H1 (cell line): ENCODE measurements at regions not wholly inside any gene's neighbourhood (a gene's known extent, or its start where the extent isn't known, plus 50 kb on each side); places are given as distances from the start of the nearest gene placed in this dataset.

Source experiments
- CTCF ChIA-PET: fragments of 300-600 bp; sonication (Branson Sonifier 250); formaldehyde crosslinking; loops from one replicate; lab custom pipeline; 2021; ENCODE audit not compliant: partially characterized antibody; lab: Charles Lee
- POLR2A ChIA-PET: fragments of 300-600 bp; sonication (Branson Sonifier 250); formaldehyde crosslinking; loops from one replicate; lab custom pipeline; 2021; ENCODE audit warnings: inconsistent platforms; ENCODE audit not compliant: partially characterized antibody; lab: Charles Lee
- DNase-seq, 2 experiments: peaks; one replicate each; pipeline versions ENCODE4 v3.0.0 to v3.0.0-alpha.2; 2010 to 2022; ENCODE audit warnings: low spot score in 2 of 2, low read depth in 1 of 2, mixed read lengths in 1 of 2
- FAIRE-seq: peaks from 2 replicates; lab custom pipeline; 2011; peaks lifted over from hg19 to GRCh38; lab: Jason Lieb, UNC
- H2AFZ ChIP-seq: 2 replicates; pipeline ENCODE4 v1.8.1; 2012; ENCODE audit warnings: low read length, inconsistent platforms
- H2AK5ac ChIP-seq: 2 replicates; pipeline ENCODE4 v1.6.1; 2013; ENCODE audit warnings: low read depth, low read length
- H2BK120ac ChIP-seq: replicated peaks from 2 replicates; pipeline ENCODE3; 2013; ENCODE audit warnings: low read depth, low read length, inconsistent platforms
- H2BK12ac ChIP-seq: 2 replicates; pipeline ENCODE4 v1.6.1; 2013; ENCODE audit warnings: low read depth, low read length
- H2BK15ac ChIP-seq: 2 replicates; pipeline ENCODE4 v1.6.1; 2013; ENCODE audit warnings: low read length
- H2BK20ac ChIP-seq: 2 replicates; pipeline ENCODE4 v1.6.1; 2013; ENCODE audit warnings: low read length
- H2BK5ac ChIP-seq: 2 replicates; pipeline ENCODE4 v1.6.1; 2013; ENCODE audit warnings: low read depth, low read length
- H3K14ac ChIP-seq: 2 replicates; pipeline ENCODE4 v1.6.1; 2013; ENCODE audit warnings: inconsistent platforms; ENCODE audit not compliant: insufficient read length
- H3K18ac ChIP-seq: 2 replicates; pipeline ENCODE4 v1.6.1; 2013; ENCODE audit warnings: low read length; ENCODE audit errors: extremely low read depth
- H3K23ac ChIP-seq: 2 replicates; pipeline ENCODE4 v1.6.1; 2013; ENCODE audit warnings: inconsistent platforms; ENCODE audit not compliant: insufficient read length
- H3K23me2 ChIP-seq: 2 replicates; pipeline ENCODE4 v1.6.1; 2013; ENCODE audit warnings: low read depth, low read length
- H3K27ac ChIP-seq: 2 replicates; pipeline ENCODE4 v1.6.1; 2011; ENCODE audit warnings: low read depth, low read length, inconsistent platforms
- H3K27me3 ChIP-seq, 4 experiments: replicated peaks in 1 of 4; 1 replicate in 1 of 4; 2 replicates in 3 of 4; pipeline versions ENCODE4 v1.6.1 to v1.8.1; 2011 to 2013; ENCODE audit warnings: low read length in 3 of 4, mild to moderate bottlenecking in 3 of 4, inconsistent platforms in 2 of 4, mixed read lengths in 2 of 4, moderate library complexity in 1 of 4; ENCODE audit not compliant: control insufficient read depth in 3 of 4, insufficient read depth in 3 of 4; ENCODE audit errors: extremely low read depth in 1 of 4
- H3K36me3 ChIP-seq, 4 experiments: 2 replicates each; pipeline versions ENCODE4 v1.6.1 to v1.8.1; 2011 to 2013; ENCODE audit warnings: mild to moderate bottlenecking in 4 of 4, low read length in 3 of 4, moderate library complexity in 2 of 4, control low read depth in 1 of 4, inconsistent platforms in 1 of 4; ENCODE audit not compliant: insufficient read depth in 4 of 4, control insufficient read depth in 2 of 4
- H3K4ac ChIP-seq: replicated peaks from 2 replicates; pipeline ENCODE3; 2013; ENCODE audit warnings: low read length, low read depth, mixed read lengths, inconsistent platforms; ENCODE audit not compliant: insufficient read length
- H3K4me1 ChIP-seq, 4 experiments: replicated peaks in 1 of 4; 1 replicate in 1 of 4; 2 replicates in 3 of 4; pipeline versions ENCODE4 v1.6.1 to v1.8.1; 2011 to 2013; ENCODE audit warnings: low read length in 3 of 4, inconsistent platforms in 2 of 4, mixed read lengths in 1 of 4; ENCODE audit not compliant: insufficient read depth in 4 of 4, control insufficient read depth in 3 of 4
- H3K4me2 ChIP-seq, 2 experiments: 2 replicates each; pipeline versions ENCODE4 v1.6.1 to v1.8.1; 2011 to 2013; ENCODE audit warnings: low read depth in 2 of 2, low read length in 2 of 2, control low read depth in 1 of 2, inconsistent platforms in 1 of 2, mild to moderate bottlenecking in 1 of 2; ENCODE audit not compliant: insufficient read depth in 1 of 2
- H3K4me3 ChIP-seq, 4 experiments: fragments of 200-600, 300-600 bp in 1 of 4; sonication (generic), shearing (Covaris generic), sonication (Bioruptor Twin) in 1 of 4; 2 replicates each; pipeline versions ENCODE4 v1.5.1 to v1.8.1; 2011 to 2016; ENCODE audit warnings: low read length in 4 of 4, low read depth in 3 of 4, control low read depth in 2 of 4, inconsistent platforms in 2 of 4, mild to moderate bottlenecking in 2 of 4, mixed read lengths in 1 of 4, moderate library complexity in 1 of 4; ENCODE audit not compliant: insufficient read depth in 2 of 4; ENCODE audit errors: extremely low read depth in 1 of 4
- H3K56ac ChIP-seq: replicated peaks from 2 replicates; pipeline ENCODE3; 2013; ENCODE audit warnings: low read depth, mild to moderate bottlenecking, mixed read lengths, low read length, inconsistent platforms; ENCODE audit not compliant: insufficient read length
- H3K79me1 ChIP-seq: 2 replicates; pipeline ENCODE4 v1.6.1; 2013; ENCODE audit warnings: low read depth, low read length, control low read depth
- H3K79me2 ChIP-seq, 2 experiments: 2 replicates each; pipeline versions ENCODE4 v1.6.1 to v1.8.1; 2012 to 2013; ENCODE audit warnings: low read length in 2 of 2, mild to moderate bottlenecking in 2 of 2, inconsistent platforms in 1 of 2; ENCODE audit not compliant: insufficient read depth in 2 of 2, control insufficient read depth in 1 of 2
- H3K9ac ChIP-seq, 4 experiments: replicated peaks in 1 of 4; 1 replicate in 1 of 4; 2 replicates in 3 of 4; pipeline versions ENCODE4 v1.6.1 to v1.8.1; 2011 to 2013; ENCODE audit warnings: low read depth in 3 of 4, low read length in 3 of 4, control low read depth in 2 of 4, mild to moderate bottlenecking in 2 of 4, moderate library complexity in 2 of 4, inconsistent platforms in 1 of 4; ENCODE audit errors: extremely low read depth in 1 of 4
- H3K9me3 ChIP-seq, 2 experiments: 2 replicates each; pipeline versions ENCODE4 v1.6.1 to v1.8.1; 2012 to 2013; ENCODE audit warnings: mild to moderate bottlenecking in 2 of 2, moderate library complexity in 2 of 2, control low read depth in 1 of 2, inconsistent platforms in 1 of 2, low read depth in 1 of 2, low read length in 1 of 2, mixed read lengths in 1 of 2; ENCODE audit not compliant: insufficient read depth in 2 of 2
- H4K20me1 ChIP-seq, 2 experiments: replicated peaks in 1 of 2; 2 replicates each; pipeline versions ENCODE3 to v1.8.1; 2011 to 2013; ENCODE audit warnings: inconsistent platforms in 2 of 2, low read length in 2 of 2, mild to moderate bottlenecking in 1 of 2; ENCODE audit not compliant: insufficient read depth in 2 of 2, control insufficient read depth in 1 of 2
- H4K5ac ChIP-seq: 2 replicates; pipeline ENCODE4 v1.6.1; 2013; ENCODE audit warnings: low read length, low read depth, mixed read lengths, inconsistent platforms; ENCODE audit not compliant: insufficient read length
- H4K8ac ChIP-seq: 2 replicates; pipeline ENCODE4 v1.8.0; 2013; ENCODE audit warnings: mild to moderate bottlenecking, moderate library complexity, low read length, inconsistent platforms; ENCODE audit not compliant: insufficient read depth; ENCODE audit errors: extremely low read depth
- H4K91ac ChIP-seq: replicated peaks from 2 replicates; pipeline ENCODE3; 2013; ENCODE audit warnings: low read length, mixed read lengths, inconsistent platforms; ENCODE audit not compliant: insufficient read length
- BACH1 ChIP-seq: IDR thresholded peaks from 2 replicates; pipeline ENCODE4 v1.6.1; 2012; ENCODE audit warnings: low read length, improper control_type of control experiment
- BCL11A ChIP-seq, 2 experiments: IDR thresholded peaks; one replicate each; pipeline ENCODE4 v1.6.1; 2011; ENCODE audit warnings: low read depth in 2 of 2, low read length in 2 of 2, mild to moderate bottlenecking in 2 of 2
- FOSL1 ChIP-seq: IDR thresholded peaks from 2 replicates; pipeline ENCODE4 v1.6.1; 2011; ENCODE audit warnings: mild to moderate bottlenecking, low read depth, low read length, moderate library complexity; ENCODE audit not compliant: insufficient read depth
- HDAC2 ChIP-seq, 2 experiments: fragments of 300-600 bp in 1 of 2; sonication (generic) in 1 of 2; IDR thresholded peaks; 2 replicates each; pipeline ENCODE4 v1.6.1; 2011 to 2012; ENCODE audit warnings: low read depth in 2 of 2, low read length in 2 of 2, mild to moderate bottlenecking in 2 of 2, moderate library complexity in 2 of 2, borderline replicate concordance in 1 of 2, inconsistent platforms in 1 of 2
- POLR2A ChIP-seq, 2 experiments: IDR thresholded peaks; 1 replicate in 1 of 2; 2 replicates in 1 of 2; pipeline ENCODE4 v1.6.1; 2011; ENCODE audit warnings: low read depth in 2 of 2, low read length in 2 of 2, mild to moderate bottlenecking in 2 of 2; ENCODE audit errors: control extremely low read depth in 1 of 2
- POU5F1 ChIP-seq: IDR thresholded peaks from 2 replicates; pipeline ENCODE4 v1.6.1; 2011; ENCODE audit warnings: low read depth, mild to moderate bottlenecking, low read length, moderate library complexity
- RFX5 ChIP-seq: IDR thresholded peaks from 2 replicates; pipeline ENCODE4 v1.6.1; 2011; ENCODE audit warnings: low read depth, low read length, improper control_type of control experiment, borderline replicate concordance
- SAP30 ChIP-seq: fragments of 300-600 bp; sonication (generic); IDR thresholded peaks from 2 replicates; pipeline ENCODE4 v1.7.1; 2012; ENCODE audit warnings: low read length, moderate library complexity, mild to moderate bottlenecking, inconsistent platforms; ENCODE audit not compliant: insufficient read depth, insufficient replicate concordance
- SP1 ChIP-seq: IDR thresholded peaks from 2 replicates; pipeline ENCODE4 v1.6.1; 2011; ENCODE audit warnings: low read depth, low read length
- SRF ChIP-seq: IDR thresholded peaks from 2 replicates; pipeline ENCODE4 v1.6.1; 2011; ENCODE audit warnings: mild to moderate bottlenecking, low read depth, low read length, moderate library complexity
- TAF1 ChIP-seq: IDR thresholded peaks from 2 replicates; pipeline ENCODE4 v1.6.1; 2011; ENCODE audit warnings: mild to moderate bottlenecking, low read depth, low read length
- WGBS, 2 experiments: shearing (Covaris generic) in 1 of 2; methylation state at CpG; one replicate each; pipeline versions ENCODE4 v1.1.6 to v1.1.7; 2013 to 2015; ENCODE audit warnings: low lambda C conversion rate in 2 of 2, mixed read lengths in 2 of 2, inconsistent platforms in 1 of 2, low coverage in 1 of 2, missing lambda C conversion rate in 1 of 2; ENCODE audit not compliant: insufficient replicate concordance in 2 of 2, insufficient coverage in 1 of 2, insufficient read length in 1 of 2; ENCODE audit errors: extremely low coverage in 1 of 2, missing lambda C conversion rate in 1 of 2; 5-methylcytosine and 5-hydroxymethylcytosine counted together
- TF ChIP-seq, protein P1 (sequence below): IDR thresholded peaks from 2 replicates; pipeline ENCODE4 v1.6.1; 2012; ENCODE audit warnings: low read length, inconsistent platforms

DNA sequence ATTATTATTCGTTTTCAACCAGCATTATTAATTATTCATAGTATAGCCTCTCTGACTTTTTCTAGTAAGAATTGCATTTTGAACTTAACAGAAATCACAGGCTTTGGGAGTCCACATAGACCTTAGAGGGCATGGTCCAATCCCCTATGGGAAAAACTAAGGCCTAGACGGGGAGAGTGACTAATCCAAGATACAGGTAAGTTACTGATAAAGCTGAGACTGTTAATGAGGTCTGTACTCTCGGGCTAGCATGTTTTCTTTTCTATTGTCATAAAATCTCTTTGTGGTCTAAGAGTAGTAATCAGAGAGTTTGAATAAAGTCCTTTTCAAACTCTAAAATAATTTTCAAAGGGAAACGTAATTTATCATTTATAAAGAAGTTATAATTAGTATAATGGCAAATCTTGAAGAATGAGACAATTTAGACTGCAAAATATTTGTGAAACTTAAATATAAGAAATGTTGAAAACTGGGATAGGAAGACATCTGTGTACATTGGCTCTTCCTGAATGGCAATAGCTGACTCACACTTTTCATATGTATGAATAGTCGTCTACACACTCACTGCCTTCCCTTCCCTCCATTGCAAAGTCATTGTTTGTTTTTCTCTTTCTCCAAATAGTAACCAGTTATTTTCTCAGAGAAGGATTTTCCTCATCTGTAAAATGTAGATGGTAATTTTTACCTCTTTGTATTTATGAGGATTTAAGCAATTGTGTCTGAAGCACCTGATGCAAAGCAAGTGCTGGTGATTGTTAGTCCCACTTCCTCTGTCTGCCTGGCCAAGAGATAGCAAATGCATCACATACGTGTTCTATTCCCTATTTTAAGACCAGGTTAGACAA, 207.9 kb upstream of the CD180 start:
- no peak overlapping the region for H2BK15ac ChIP-seq
- H3K36me3 ChIP-seq, result no peaks in the 10 kb centered on the region
- no peaks in the 10 kb centered on the region for H3K79me1 ChIP-seq
- no peak overlapping the region for H2AFZ ChIP-seq
- H3K9me3 ChIP-seq, result no peaks in the 10 kb centered on the region
- H4K5ac ChIP-seq, result no peak overlapping the region
- H3K56ac ChIP-seq, result no peak overlapping the region
- no peak overlapping the region for H4K8ac ChIP-seq
- H3K18ac ChIP-seq, result no peak overlapping the region
- H3K23me2 ChIP-seq, result no peaks in the 10 kb centered on the region
- H3K23ac ChIP-seq, result no peak overlapping the region
- H3K4me1 ChIP-seq, result no peaks in the 10 kb centered on the region
- H2AK5ac ChIP-seq, result no peak overlapping the region
- H3K27ac ChIP-seq, result no peak overlapping the region
- no peak overlapping the region for H3K4me2 ChIP-seq
- H3K27me3 ChIP-seq, result no peaks in the 10 kb centered on the region
- H2BK120ac ChIP-seq, result no peak overlapping the region
- ChIA-PET CTCF (no interaction called here), POLR2A (no interaction called here)
- no peaks in the 10 kb centered on the region for H4K20me1 ChIP-seq
- FAIRE-seq (no peak), DNase-seq (no peak)
- H3K4ac ChIP-seq, result no peak overlapping the region
- no peak overlapping the region for H2BK12ac ChIP-seq
- 89% methylated on average over 6 of the region's 6 CpGs; no CpG with 5 or more reads in 1 of the 2 experiments for WGBS, 2 experiments
- no peak overlapping the region for H3K4me3 ChIP-seq
- H3K9ac ChIP-seq, result no peak overlapping the region
- H3K79me2 ChIP-seq, result no peaks in the 10 kb centered on the region
- H3K14ac ChIP-seq, result no peak overlapping the region
- H4K91ac ChIP-seq, result no peak overlapping the region
- H2BK20ac ChIP-seq, result no peak overlapping the region
- H2BK5ac ChIP-seq, result no peak overlapping the region
- TF ChIP-seq SRF (no peak), POLR2A (IDR thresholded peaks at IDR 0.05; ENCODE audit: control extremely low read depth in 1 of 2, low read depth in 2 of 2, low read length in 2 of 2) (no peak), SP1 (no peak), BCL11A (IDR thresholded peaks at IDR 0.05; ENCODE audit: low read depth in 2 of 2, low read length in 2 of 2) (no peak), BACH1 (no peak), HDAC2 (IDR thresholded peaks at IDR 0.05; ENCODE audit: borderline replicate concordance in 1 of 2, low read depth in 2 of 2, low read length in 2 of 2) (no peak), RFX5 (no peak), POU5F1 (no peak), TAF1 (no peak), FOSL1 (no peak), SAP30 (no peak)
- TF ChIP-seq, protein P1, sequence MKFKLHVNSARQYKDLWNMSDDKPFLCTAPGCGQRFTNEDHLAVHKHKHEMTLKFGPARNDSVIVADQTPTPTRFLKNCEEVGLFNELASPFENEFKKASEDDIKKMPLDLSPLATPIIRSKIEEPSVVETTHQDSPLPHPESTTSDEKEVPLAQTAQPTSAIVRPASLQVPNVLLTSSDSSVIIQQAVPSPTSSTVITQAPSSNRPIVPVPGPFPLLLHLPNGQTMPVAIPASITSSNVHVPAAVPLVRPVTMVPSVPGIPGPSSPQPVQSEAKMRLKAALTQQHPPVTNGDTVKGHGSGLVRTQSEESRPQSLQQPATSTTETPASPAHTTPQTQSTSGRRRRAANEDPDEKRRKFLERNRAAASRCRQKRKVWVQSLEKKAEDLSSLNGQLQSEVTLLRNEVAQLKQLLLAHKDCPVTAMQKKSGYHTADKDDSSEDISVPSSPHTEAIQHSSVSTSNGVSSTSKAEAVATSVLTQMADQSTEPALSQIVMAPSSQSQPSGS, result no peak
